ENCODE measurements at regions not wholly inside any gene's neighbourhood (a gene's known extent, or its start where the extent isn't known, plus 50 kb on each side); places are given as distances from the start of the nearest gene placed in this dataset.

DNA sequence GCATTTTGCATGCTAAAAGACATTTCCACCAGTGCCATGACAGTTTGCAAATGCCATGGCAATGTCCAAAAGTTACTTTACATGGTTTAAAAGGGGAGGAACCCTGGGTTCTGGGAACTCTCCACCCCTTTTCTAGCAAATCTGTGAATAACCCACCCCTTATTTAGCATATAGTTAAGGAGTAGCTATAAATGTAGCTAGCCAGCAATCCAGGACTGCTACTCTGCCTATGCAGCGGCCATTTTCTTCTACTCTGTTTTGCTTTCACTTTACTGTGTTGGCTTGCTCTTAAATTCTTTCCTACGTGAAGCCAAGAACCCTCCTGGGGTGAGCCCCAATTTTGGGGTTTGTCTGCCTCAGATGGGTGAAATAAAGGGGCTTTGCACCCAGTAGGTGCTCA, 141.0 kb downstream of the PTPN11 start:
- ATAC-seq: no peak
- no peaks in the 10 kb centered on the region for H3K4me1 Mint-ChIP-seq (ENCODE audit: low read depth in 2 of 2)

GRCh38 chr12:112564160-112564784, 145.5 kb downstream of the PTPN11 start:
- DNase-seq (ENCODE audit: low spot score) (no peak), ATAC-seq (no peak)
- Mint-ChIP-seq H3K27me3 (peaks cover 6 to 21% of the 10 kb centered on the region in 2 donors), H3K4me3 (no peak overlapping the region), H3K27ac (no peak overlapping the region), H3K36me3 (no peaks in the 10 kb centered on the region), H3K4me1 (ENCODE audit: low read depth in 2 of 2) (no peaks in the 10 kb centered on the region), H3K9me3 (no peaks in the 10 kb centered on the region)

More for the DNA sequence above, 141.0 kb downstream of the PTPN11 start:
- H3K4me3 Mint-ChIP-seq: no peak overlapping the region
- H3K9me3 Mint-ChIP-seq: no peaks in the 10 kb centered on the region
- H3K27me3 Mint-ChIP-seq: peaks cover 8 to 15% of the 10 kb centered on the region in 2 donors
- no peak for DNase-seq (ENCODE audit: low spot score)
- no peaks in the 10 kb centered on the region for H3K36me3 Mint-ChIP-seq
- H3K27ac Mint-ChIP-seq: no peak overlapping the region

DNA sequence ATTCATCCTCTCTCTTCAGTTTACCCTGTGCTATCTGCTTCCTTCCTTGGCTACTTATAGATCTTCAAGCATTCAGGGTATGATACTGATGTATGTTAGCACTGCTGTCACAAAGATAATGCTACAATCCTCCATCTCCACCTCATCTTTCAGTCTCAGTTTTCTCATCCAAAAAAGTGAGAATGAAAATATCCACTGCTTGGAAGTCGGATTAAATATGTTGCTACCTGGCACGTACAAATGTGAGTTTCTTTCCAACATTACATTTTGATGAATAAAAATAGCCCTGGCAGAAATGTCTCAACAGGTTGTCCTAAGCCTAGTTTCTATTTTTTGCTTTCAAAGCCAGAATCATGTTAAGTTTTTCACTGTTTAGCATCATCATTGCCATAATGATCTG, 149.9 kb downstream of the PTPN11 start:
- Mint-ChIP-seq H3K4me1 (ENCODE audit: low read depth in 2 of 2) (no peaks in the 10 kb centered on the region), H3K4me3 (no peak overlapping the region), H3K9me3 (no peaks in the 10 kb centered on the region), H3K27me3 (peaks cover 24% of the 10 kb centered on the region in 2 donors), H3K27ac (no peak overlapping the region), H3K36me3 (no peaks in the 10 kb centered on the region)
- DNase-seq (ENCODE audit: low spot score) (no peak), ATAC-seq (no peak)

GRCh38 chr12:112570096-112570495, 151.3 kb downstream of the PTPN11 start:
- no peaks in the 10 kb centered on the region for H3K4me1 Mint-ChIP-seq (ENCODE audit: low read depth in 2 of 2)
- ATAC-seq: no peak

DNA sequence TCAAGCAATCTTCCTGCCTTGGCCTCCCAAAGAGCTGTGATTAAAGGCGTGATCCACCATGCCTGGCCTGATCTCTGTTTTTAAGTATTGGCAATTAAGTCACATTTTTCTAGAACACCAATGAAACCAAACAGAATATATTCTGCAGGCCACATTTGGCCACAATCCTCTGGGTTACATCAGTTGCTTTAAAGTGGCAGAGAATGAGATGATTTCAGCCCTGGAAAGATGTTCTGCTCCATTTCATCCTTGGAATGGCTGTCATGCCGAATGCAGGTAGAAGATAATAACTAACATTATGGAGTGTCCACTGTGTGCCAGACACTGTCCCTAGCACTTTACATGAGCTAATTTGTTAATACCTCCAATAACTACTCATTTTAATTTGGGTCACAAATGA, 154.4 kb downstream of the PTPN11 start:
- Mint-ChIP-seq H3K36me3 (no peaks in the 10 kb centered on the region), H3K9me3 (no peaks in the 10 kb centered on the region), H3K27ac (no peak overlapping the region), H3K4me1 (ENCODE audit: low read depth in 2 of 2) (no peaks in the 10 kb centered on the region), H3K27me3 (peaks cover 24 to 31% of the 10 kb centered on the region in 2 donors), H3K4me3 (no peak overlapping the region)
- DNase-seq (ENCODE audit: low spot score) (no peak), ATAC-seq (no peak)

More at GRCh38 chr12:112570096-112570495, 151.3 kb downstream of the PTPN11 start:
- no peak overlapping the region for H3K4me3 Mint-ChIP-seq
- no peak overlapping the region for H3K27ac Mint-ChIP-seq
- peaks cover 19 to 24% of the 10 kb centered on the region in 2 donors for H3K27me3 Mint-ChIP-seq
- no peaks in the 10 kb centered on the region for H3K9me3 Mint-ChIP-seq
- no peak for DNase-seq (ENCODE audit: low spot score)
- no peaks in the 10 kb centered on the region for H3K36me3 Mint-ChIP-seq

DNA sequence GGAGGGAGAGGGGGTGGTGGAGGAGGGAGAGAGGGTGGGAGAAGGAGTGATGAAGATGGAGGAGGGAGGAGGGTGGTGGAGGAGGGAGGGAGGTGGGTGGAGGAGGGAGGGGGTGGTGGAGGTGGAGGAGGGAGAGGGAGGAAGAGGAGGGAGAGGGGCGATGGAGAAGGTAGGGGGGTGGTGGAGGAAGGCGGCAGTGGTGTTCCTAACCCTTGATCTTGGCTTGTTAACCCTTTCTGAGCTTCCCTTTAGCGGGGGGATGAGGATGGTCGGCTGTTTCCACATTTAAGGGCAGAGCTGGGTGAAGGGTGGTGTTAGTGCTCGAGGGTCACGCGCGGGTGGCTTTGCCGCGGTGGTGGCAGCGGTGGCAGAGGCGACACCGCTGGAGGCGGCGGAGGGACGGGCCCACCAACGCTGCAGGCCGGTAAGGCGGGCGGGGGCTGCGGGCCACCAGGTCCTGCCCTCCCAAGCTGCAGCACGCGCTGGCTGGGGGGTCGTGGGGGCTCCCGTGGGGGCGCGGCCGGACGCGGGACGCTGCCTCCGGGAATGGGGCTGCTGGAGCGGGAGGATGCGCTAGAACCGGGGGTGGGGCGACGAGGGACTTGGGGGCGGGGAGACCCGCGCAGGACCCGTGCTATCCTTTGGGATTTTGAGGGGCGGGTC, 156.3 kb downstream of the PTPN11 start:
- DNase-seq (ENCODE audit: low spot score) (no peak), ATAC-seq (no peak)
- no peaks in the 10 kb centered on the region for H3K9me3 Mint-ChIP-seq
- H3K4me1 Mint-ChIP-seq (ENCODE audit: low read depth in 2 of 2): no peaks in the 10 kb centered on the region
- no peak overlapping the region for H3K4me3 Mint-ChIP-seq
- H3K27me3 Mint-ChIP-seq: peaks cover 23 to 40% of the 10 kb centered on the region in 2 donors
- no peaks in the 10 kb centered on the region for H3K36me3 Mint-ChIP-seq
- no peak overlapping the region for H3K27ac Mint-ChIP-seq

DNA sequence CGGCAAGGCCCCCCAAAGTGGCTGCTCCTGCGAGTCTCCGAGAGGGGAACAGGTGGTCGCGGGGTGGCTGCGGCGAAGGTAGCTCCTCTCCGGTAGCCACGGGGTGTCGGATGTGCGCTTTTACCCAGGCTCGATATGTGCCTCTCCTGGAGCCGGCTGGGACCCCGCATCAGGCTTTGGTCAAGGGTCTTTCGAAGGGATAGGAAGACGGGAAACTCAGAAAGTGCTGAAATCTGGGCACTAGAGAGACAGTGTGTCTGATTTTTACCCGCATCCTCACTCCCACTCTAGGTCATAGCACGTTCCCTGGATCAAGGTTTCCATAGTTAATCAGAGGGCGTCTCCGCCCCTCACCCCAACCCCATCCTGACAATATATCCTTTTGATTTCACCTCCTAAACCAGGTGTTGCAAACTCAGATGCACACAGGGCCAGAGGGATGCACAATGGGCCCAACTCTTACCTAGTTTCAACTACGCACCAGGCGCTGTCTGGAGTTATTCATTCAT, 156.9 kb downstream of the PTPN11 start:
- ATAC-seq: no peak
- H3K27me3 Mint-ChIP-seq: peaks cover 27 to 42% of the 10 kb centered on the region in 2 donors
- no peaks in the 10 kb centered on the region for H3K4me1 Mint-ChIP-seq (ENCODE audit: low read depth in 2 of 2)

DNA sequence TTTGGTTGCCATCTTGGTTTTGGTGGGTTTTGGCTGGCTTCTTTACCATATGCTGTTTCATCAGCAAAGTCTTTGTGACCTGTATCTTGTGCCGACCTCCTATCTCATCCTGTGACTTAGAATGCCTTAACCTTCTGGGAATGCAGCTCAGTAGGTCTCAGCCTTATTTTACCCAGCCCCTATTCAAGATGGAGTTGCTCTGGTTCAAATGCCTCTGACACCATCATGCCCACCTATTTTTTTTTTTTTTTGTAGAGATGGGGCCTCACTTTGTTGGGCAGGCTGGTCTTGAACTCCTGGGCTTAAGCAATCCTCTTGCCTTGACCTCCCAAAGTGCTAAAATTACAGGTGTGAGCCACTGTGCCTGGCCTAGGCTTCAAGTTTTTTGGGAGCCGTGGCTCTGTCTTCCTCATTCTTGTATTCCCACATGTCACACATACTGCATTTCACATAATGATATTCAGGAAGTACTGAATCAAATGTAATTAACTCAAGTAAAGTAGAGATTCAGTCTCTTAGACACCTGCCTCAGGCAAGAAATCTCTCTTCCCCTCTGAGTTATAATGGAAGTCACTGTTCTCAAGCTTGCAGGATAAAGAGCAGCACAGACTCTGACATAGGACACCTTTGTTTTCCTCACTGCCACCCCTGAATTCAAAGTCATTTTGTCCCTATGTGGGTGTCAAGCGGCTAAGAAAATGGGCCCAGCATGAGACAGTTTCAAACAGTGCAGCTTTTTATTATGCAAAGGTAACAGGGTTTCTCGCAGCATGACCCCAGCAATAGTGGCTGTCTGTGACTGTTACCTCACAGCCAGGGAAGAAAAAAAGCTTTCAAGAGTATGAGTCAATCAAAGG, 159.0 kb downstream of the PTPN11 start:
- H3K36me3 Mint-ChIP-seq: no peaks in the 10 kb centered on the region
- H3K4me1 Mint-ChIP-seq (ENCODE audit: low read depth in 2 of 2): no peaks in the 10 kb centered on the region
- no peak for DNase-seq (ENCODE audit: low spot score)
- ATAC-seq: no peak
- peaks cover 15 to 38% of the 10 kb centered on the region in 2 donors for H3K27me3 Mint-ChIP-seq
- H3K27ac Mint-ChIP-seq: no peak overlapping the region
- no peaks in the 10 kb centered on the region for H3K9me3 Mint-ChIP-seq
- no peak overlapping the region for H3K4me3 Mint-ChIP-seq

More for the DNA sequence above, 156.9 kb downstream of the PTPN11 start:
- DNase-seq (ENCODE audit: low spot score): peak; percentile 42
- no peak overlapping the region for H3K27ac Mint-ChIP-seq
- no peaks in the 10 kb centered on the region for H3K36me3 Mint-ChIP-seq
- H3K9me3 Mint-ChIP-seq: no peaks in the 10 kb centered on the region
- H3K4me3 Mint-ChIP-seq: no peak overlapping the region

DNA sequence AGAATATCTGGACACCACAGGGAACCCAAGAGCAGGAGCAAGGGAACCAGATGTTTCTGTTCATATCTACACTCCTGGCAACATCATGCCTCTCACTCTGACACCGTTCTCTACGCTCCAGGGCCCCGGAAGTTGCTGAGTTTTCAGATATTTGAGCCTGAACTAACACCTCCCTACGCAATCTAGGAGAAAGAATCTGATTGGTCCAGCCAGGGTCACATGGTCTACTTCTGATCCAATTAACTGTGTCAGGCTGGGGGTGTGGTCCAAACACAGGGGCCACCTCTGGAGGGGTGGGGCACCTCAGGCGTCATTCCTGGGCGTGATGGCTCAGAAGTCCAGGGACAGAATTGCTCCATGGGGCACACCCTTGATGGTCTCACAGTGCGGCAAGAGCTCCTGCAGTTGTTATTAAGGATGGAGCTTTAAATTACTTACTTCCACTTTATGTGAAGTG, 165.5 kb downstream of the PTPN11 start:
- Mint-ChIP-seq H3K27ac (no peak overlapping the region), H3K27me3 (peaks cover 9 to 26% of the 10 kb centered on the region in 2 donors), H3K36me3 (no peaks in the 10 kb centered on the region), H3K9me3 (no peaks in the 10 kb centered on the region), H3K4me3 (no peak overlapping the region), H3K4me1 (ENCODE audit: low read depth in 2 of 2) (no peaks in the 10 kb centered on the region)
- DNase-seq (ENCODE audit: low spot score) (no peak), ATAC-seq (no peak)

- Mint-ChIP-seq H3K9me3 (no peaks in the 10 kb centered on the region), H3K36me3 (no peaks in the 10 kb centered on the region), H3K4me3 (no peak overlapping the region), H3K27me3 (peaks cover 0 to 18% of the 10 kb centered on the region in 2 donors), H3K27ac (no peak overlapping the region), H3K4me1 (ENCODE audit: low read depth in 2 of 2) (no peaks in the 10 kb centered on the region)
- DNase-seq (ENCODE audit: low spot score): no peak
- no peak for ATAC-seq
Measured at GRCh38 chr12:112586148-112586783, 167.5 kb downstream of the PTPN11 start.

GRCh38 chr12:112589275-112589674, 170.5 kb downstream of the PTPN11 start:
- H3K4me1 Mint-ChIP-seq (ENCODE audit: low read depth in 2 of 2): no peaks in the 10 kb centered on the region
- no peaks in the 10 kb centered on the region for H3K36me3 Mint-ChIP-seq
- no peak for ATAC-seq
- H3K4me3 Mint-ChIP-seq: no peak overlapping the region
- H3K27ac Mint-ChIP-seq: no peak overlapping the region
- H3K27me3 Mint-ChIP-seq: peaks cover 3 to 23% of the 10 kb centered on the region in 2 donors
- no peak for DNase-seq (ENCODE audit: low spot score)
- no peaks in the 10 kb centered on the region for H3K9me3 Mint-ChIP-seq

DNA sequence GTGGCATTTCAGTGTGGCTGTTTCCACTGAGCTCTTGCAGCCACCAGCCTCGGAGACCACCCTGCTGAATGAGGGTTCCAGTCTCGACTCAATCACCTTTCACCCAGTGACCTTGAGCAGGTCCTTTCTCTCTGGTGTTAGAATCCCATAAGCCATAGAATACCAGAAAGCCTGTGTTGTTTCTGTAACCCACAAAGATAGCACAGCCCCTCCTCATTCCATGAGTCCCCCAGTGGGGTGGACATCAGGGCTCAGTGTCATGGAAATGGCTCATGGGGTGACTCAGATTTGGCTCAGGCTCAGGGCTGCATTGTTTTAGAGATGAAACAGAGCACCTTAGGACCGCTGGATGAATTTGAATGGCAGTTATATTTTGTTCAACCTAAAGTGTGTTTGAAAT, 171.5 kb downstream of the PTPN11 start:
- H3K4me3 Mint-ChIP-seq: no peak overlapping the region
- no peaks in the 10 kb centered on the region for H3K4me1 Mint-ChIP-seq (ENCODE audit: low read depth in 2 of 2)
- no peak overlapping the region for H3K27ac Mint-ChIP-seq
- ATAC-seq: no peak
- H3K9me3 Mint-ChIP-seq: no peaks in the 10 kb centered on the region
- DNase-seq (ENCODE audit: low spot score): no peak
- H3K36me3 Mint-ChIP-seq: no peaks in the 10 kb centered on the region
- H3K27me3 Mint-ChIP-seq: peaks cover 13 to 29% of the 10 kb centered on the region in 2 donors

DNA sequence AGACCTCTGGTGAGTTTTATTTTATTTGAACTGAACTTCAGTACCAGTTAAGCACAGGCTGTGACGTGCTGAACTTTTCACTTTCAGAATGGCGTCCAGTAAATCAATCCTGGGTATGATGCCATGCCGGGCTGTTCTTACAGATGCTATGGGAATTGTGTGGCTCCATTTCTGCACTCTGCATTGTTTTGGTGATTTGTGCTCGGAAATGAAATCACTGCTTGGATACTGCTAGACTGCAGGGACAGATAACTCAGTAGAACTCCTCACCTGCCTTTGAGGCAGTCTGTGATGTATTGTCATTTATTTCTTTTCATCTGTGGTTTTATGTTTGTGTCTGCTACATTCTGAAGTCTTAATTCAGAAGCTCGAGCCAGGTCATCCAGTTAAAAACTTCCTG, 172.7 kb downstream of the PTPN11 start:
- Mint-ChIP-seq H3K27me3 (peaks cover 25 to 31% of the 10 kb centered on the region in 2 donors), H3K36me3 (no peaks in the 10 kb centered on the region), H3K27ac (no peak overlapping the region), H3K4me1 (ENCODE audit: low read depth in 2 of 2) (no peaks in the 10 kb centered on the region), H3K4me3 (no peak overlapping the region), H3K9me3 (no peaks in the 10 kb centered on the region)
- ATAC-seq (no peak), DNase-seq (ENCODE audit: low spot score) (no peak)
